ENCODE measurements at regions not wholly inside any gene's neighbourhood (a gene's known extent, or its start where the extent isn't known, plus 50 kb on each side); places are given as distances from the start of the nearest gene placed in this dataset.

DNA sequence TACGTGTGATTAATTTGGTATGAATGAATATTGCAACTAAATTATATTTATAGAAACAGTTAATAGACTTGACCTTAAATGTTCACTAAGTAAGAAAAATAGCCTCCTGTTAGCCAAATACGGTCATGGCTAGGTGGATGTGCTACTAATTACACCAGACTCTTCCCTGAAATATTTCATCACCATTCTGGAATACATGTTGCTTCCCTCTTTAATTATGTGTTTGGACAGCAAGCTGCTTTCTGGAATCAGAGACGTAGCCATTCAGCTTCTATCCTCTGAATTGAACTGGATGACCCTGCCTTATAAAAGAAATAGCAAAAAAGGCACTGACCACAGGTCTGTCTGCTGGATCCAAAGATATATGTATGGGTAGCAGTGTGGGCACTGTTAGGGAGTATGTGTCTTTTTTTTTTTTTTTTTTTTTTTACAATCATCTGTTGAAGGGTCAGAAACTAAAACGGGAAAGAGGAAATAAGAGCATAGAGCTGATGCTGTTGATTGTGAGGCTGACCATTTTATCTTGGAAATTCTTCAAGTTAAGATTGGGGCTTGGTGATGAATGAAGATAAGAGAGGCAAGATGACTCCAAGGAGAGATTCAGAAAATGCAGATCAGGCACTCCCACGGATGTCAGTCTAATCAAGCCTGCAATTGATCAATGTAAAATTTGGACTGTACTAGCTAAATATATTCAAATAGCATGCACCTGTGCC is 283.2 kb upstream of the HSF2 start:
- intact Hi-C loops (cut with DNase I): no loop called here
- Histone ChIP-seq H3K27ac (ENCODE audit: low read depth in 2 of 2, low read length in 2 of 2) (no peak overlapping the region), H3K4me1 (ENCODE audit: control insufficient read depth in 2 of 3, insufficient read depth in 2 of 3, low read depth in 1 of 3, low read length in 3 of 3) (no peaks in the 10 kb centered on the region), H3K9ac (ENCODE audit: low read length in 3 of 3) (no peak overlapping the region), H3K27me3 (ENCODE audit: control insufficient read depth, insufficient read depth, low read length) (no peaks in the 10 kb centered on the region), H3K9me3 (ENCODE audit: control insufficient read depth in 2 of 3, insufficient read depth in 1 of 3, low read length in 3 of 3) (no peaks in the 10 kb centered on the region), H3K36me3 (ENCODE audit: control insufficient read depth in 2 of 3, insufficient read depth in 3 of 3, low read length in 3 of 3) (no peaks in the 10 kb centered on the region), H3K4me3 (ENCODE audit: low read length in 3 of 3) (no peak overlapping the region)
- DNase-seq: no peak
- TF ChIP-seq, protein P1, sequence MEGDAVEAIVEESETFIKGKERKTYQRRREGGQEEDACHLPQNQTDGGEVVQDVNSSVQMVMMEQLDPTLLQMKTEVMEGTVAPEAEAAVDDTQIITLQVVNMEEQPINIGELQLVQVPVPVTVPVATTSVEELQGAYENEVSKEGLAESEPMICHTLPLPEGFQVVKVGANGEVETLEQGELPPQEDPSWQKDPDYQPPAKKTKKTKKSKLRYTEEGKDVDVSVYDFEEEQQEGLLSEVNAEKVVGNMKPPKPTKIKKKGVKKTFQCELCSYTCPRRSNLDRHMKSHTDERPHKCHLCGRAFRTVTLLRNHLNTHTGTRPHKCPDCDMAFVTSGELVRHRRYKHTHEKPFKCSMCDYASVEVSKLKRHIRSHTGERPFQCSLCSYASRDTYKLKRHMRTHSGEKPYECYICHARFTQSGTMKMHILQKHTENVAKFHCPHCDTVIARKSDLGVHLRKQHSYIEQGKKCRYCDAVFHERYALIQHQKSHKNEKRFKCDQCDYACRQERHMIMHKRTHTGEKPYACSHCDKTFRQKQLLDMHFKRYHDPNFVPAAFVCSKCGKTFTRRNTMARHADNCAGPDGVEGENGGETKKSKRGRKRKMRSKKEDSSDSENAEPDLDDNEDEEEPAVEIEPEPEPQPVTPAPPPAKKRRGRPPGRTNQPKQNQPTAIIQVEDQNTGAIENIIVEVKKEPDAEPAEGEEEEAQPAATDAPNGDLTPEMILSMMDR (IDR thresholded peaks at IDR 0.05; ENCODE audit: borderline replicate concordance, extremely low read depth, insufficient read depth): no peak
- FAIRE-seq: no peak

DNA sequence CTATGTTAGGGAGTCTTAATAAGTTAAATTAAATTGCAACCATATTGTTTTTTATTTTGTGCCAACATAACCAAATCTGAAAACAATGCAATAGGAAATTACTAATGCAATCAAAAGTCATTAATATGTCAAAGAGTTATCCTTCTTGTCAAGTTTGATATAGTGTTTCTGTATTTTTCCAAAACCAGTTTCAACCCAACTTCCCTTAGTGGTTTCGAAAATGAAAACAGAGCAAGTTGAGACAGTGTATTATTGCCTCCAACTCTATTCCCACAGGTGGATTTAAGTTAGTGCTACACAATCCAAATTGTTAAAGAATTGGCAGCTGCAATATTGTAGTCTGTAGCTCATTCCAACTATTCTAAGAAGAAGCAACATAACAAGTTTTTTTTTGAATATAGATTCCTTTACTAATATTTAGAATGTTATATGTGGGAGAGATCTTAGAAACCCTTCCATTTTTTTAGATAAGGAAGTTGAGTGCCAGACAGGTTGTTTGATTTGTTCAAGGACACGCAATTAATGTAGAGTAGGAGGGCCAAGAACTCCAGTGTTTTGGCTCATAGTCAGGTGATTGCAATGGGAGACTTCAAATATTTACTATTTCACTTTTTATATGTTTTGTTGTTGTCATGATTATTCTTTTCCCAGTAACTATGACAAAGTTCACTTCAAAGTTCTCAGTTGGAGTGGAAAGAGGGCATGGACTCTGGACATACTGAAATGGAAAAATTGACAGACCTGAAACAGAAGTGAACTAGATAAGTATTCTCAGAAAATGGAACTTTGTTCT is 282.4 kb upstream of the HSF2 start:
- no peaks in the 10 kb centered on the region for H3K27me3 ChIP-seq (ENCODE audit: control insufficient read depth, insufficient read depth, low read length)
- H3K27ac ChIP-seq (ENCODE audit: low read depth in 2 of 2, low read length in 2 of 2): no peak overlapping the region
- no peak overlapping the region for H3K4me3 ChIP-seq (ENCODE audit: low read length in 3 of 3)
- DNase-seq (no peak), FAIRE-seq (no peak)
- no peak overlapping the region for H3K9ac ChIP-seq (ENCODE audit: low read length in 3 of 3)
- no peaks in the 10 kb centered on the region for H3K4me1 ChIP-seq (ENCODE audit: control insufficient read depth in 2 of 3, insufficient read depth in 2 of 3, low read depth in 1 of 3, low read length in 3 of 3)
- no peaks in the 10 kb centered on the region for H3K36me3 ChIP-seq (ENCODE audit: control insufficient read depth in 2 of 3, insufficient read depth in 3 of 3, low read length in 3 of 3)
- TF ChIP-seq, protein P1 (IDR thresholded peaks at IDR 0.05; ENCODE audit: borderline replicate concordance, extremely low read depth, insufficient read depth): no peak
- no peaks in the 10 kb centered on the region for H3K9me3 ChIP-seq (ENCODE audit: control insufficient read depth in 2 of 3, insufficient read depth in 1 of 3, low read length in 3 of 3)
- intact Hi-C loops (cut with DNase I): no loop called here

DNA sequence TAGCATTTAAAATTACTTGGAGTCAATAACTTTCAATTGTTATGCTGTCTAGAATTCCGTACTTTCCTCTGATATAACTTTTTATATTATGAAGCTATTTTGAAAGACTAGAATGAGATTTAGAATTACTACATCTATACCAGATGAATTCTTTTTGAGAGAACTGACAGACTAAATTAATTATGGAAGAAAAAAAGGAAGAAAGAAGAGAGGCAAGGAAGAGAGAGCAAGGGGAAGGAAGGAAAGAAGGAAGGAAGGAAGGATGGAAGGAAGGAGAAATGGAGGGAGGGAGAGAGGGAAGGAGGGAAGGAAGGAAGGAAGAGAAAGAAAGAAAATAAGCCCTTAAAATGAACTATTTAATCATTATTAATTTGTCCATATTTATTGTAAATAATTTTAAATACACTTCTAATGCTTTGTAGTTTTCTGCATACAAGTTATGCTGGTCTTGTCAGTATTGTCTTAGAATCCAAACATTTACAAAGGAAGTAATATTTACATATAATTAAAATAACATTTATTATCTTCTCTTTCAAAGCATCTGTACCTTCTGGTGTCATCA is 280.4 kb upstream of the HSF2 start:
- Histone ChIP-seq H3K27ac (ENCODE audit: low read depth in 2 of 2, low read length in 2 of 2) (no peak overlapping the region), H3K4me3 (ENCODE audit: low read length in 3 of 3) (no peak overlapping the region), H3K27me3 (ENCODE audit: control insufficient read depth, insufficient read depth, low read length) (no peaks in the 10 kb centered on the region), H3K4me1 (ENCODE audit: control insufficient read depth in 2 of 3, insufficient read depth in 2 of 3, low read depth in 1 of 3, low read length in 3 of 3) (no peaks in the 10 kb centered on the region), H3K9me3 (ENCODE audit: control insufficient read depth in 2 of 3, insufficient read depth in 1 of 3, low read length in 3 of 3) (no peaks in the 10 kb centered on the region), H3K9ac (ENCODE audit: low read length in 3 of 3) (no peak overlapping the region), H3K36me3 (ENCODE audit: control insufficient read depth in 2 of 3, insufficient read depth in 3 of 3, low read length in 3 of 3) (no peaks in the 10 kb centered on the region)
- FAIRE-seq (no peak), DNase-seq (no peak)
- intact Hi-C loops (cut with DNase I): no loop called here
- TF ChIP-seq, protein P1 (IDR thresholded peaks at IDR 0.05; ENCODE audit: borderline replicate concordance, extremely low read depth, insufficient read depth): no peak
